ENCODE measurements at regions not wholly inside any gene's neighbourhood (a gene's known extent, or its start where the extent isn't known, plus 50 kb on each side); places are given as distances from the start of the nearest gene placed in this dataset.

DNA sequence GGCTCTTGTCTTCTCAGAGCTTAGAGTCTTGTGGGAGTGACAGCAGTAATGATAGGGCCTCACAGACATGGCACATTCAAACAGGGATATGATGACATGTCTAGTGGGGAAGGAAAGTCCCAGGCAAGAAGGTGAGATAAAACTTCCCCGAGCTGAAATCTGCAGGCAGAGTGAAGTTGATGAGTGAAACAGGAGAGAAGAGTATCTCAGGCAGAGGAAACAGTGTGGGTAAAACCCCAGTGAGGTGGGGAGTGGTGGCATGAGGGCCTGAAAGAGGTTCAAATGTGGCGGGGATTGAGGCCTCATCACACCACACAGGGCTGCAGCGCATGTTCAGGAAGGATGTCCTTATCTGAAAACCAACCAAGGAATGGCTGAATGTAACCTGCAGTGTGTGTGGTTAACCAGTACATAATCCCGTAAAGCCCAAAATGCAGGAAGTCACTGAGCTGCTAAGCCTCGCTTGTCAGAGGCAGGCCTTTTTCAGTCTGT is 153.8 kb upstream of the E2F8 start:
- WGBS (ENCODE audit: insufficient coverage, low lambda C conversion rate): 67% methylated on average over 1 of the region's 5 CpGs
- DNase-seq: no peak

DNA sequence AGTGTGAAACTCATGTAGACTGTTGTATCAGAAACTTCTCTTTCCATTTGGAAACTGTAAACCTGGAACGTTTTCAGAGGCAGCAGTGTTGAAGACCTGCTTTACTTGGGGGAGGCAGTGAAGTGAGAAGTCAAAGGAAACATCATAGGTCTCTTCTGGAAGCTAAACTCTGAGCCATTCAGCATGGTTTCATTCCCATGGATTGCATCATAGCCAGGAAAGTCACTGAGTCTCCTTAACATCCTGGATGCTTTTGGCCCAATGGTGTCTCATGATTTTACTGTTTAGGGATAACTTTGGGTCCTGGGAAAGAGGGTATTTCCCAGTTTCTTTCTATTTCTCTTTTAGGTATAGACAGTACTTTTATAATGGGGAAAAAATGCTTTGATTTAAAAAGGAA is 153.2 kb upstream of the E2F8 start:
- Histone ChIP-seq H3K27me3 (ENCODE audit: control insufficient read depth, insufficient read depth, low read length) (peaks cover 5% of the 10 kb centered on the region), H3K36me3 (ENCODE audit: control insufficient read depth, insufficient read depth, low read length) (no peaks in the 10 kb centered on the region), H3K4me3 (ENCODE audit: low read length) (no peak overlapping the region), H3K9me3 (ENCODE audit: control insufficient read depth, low read depth, low read length) (no peaks in the 10 kb centered on the region), H3K4me1 (ENCODE audit: control insufficient read depth, insufficient read depth, low read length) (no peaks in the 10 kb centered on the region), H3K27ac (ENCODE audit: low read length) (no peak overlapping the region)
- no CpG with 5 or more reads among the region's 1 CpG for WGBS (ENCODE audit: insufficient coverage, low lambda C conversion rate)
- no peak for DNase-seq

More for the DNA sequence above, 153.8 kb upstream of the E2F8 start:
- H3K9me3 ChIP-seq (ENCODE audit: control insufficient read depth, low read depth, low read length): no peaks in the 10 kb centered on the region
- peaks cover 5% of the 10 kb centered on the region for H3K27me3 ChIP-seq (ENCODE audit: control insufficient read depth, insufficient read depth, low read length)
- H3K36me3 ChIP-seq (ENCODE audit: control insufficient read depth, insufficient read depth, low read length): no peaks in the 10 kb centered on the region
- no peak overlapping the region for H3K4me3 ChIP-seq (ENCODE audit: low read length)
- H3K4me1 ChIP-seq (ENCODE audit: control insufficient read depth, insufficient read depth, low read length): no peaks in the 10 kb centered on the region
- H3K27ac ChIP-seq (ENCODE audit: low read length): no peak overlapping the region

DNA sequence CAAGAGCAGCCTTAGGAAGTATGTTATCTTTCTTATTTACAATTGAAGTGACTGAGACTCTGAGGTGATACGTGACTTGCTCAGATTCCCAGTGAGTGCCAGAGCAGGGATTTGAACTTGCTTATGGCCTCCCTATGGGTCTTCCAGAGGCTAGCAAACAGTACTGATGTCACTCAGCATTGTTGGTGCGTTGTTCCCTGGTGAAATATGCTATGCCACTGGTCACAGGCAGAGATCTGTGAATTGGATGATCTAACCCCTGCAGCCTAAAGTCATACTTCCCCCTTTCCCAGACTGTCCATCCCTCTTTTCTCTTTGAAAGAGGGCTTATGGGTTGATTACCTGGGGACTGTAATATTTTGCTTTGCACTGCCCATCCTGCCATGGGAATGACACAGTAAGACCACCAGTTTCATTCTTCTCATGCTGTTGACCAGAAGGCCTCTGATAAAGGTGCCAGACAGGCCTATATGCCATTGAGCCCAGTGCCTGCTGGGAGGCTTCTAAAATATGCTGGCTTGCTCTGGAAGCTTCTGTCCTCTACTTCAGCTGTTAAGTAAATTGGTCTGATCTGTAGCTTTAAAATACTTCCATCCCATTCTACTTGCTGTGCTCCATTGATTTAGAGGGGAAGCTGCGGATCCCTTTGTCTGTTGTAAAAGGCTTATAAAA is 152.2 kb upstream of the E2F8 start:
- peaks cover 5% of the 10 kb centered on the region for H3K27me3 ChIP-seq (ENCODE audit: control insufficient read depth, insufficient read depth, low read length)
- H3K4me3 ChIP-seq (ENCODE audit: low read length): no peak overlapping the region
- no peak overlapping the region for H3K27ac ChIP-seq (ENCODE audit: low read length)
- no peaks in the 10 kb centered on the region for H3K9me3 ChIP-seq (ENCODE audit: control insufficient read depth, low read depth, low read length)
- DNase-seq: no peak
- H3K4me1 ChIP-seq (ENCODE audit: control insufficient read depth, insufficient read depth, low read length): no peaks in the 10 kb centered on the region
- 83% methylated on average over 1 of the region's 3 CpGs for WGBS (ENCODE audit: insufficient coverage, low lambda C conversion rate)
- H3K36me3 ChIP-seq (ENCODE audit: control insufficient read depth, insufficient read depth, low read length): no peaks in the 10 kb centered on the region

DNA sequence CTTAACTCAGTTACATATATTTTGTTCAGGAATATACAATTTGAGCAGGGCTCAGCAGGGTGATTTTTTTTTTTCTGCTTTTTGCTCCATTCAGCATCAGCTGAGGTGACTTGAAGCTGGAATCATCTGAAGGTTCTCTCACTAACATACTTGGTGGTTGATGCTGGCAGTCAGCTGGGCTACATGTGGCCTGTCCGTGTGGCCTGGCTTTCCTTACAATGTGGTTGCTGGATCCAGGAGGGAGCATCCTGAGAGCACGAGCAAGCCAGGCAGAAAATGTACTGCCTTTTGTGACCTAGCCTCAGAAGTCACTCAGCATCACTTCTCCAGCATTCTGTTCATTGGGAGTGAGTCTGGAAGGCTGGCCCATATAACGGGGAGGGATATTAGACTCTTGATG is 151.6 kb upstream of the E2F8 start:
- H3K27ac ChIP-seq (ENCODE audit: low read length): no peak overlapping the region
- no peak for DNase-seq
- WGBS (ENCODE audit: insufficient coverage, low lambda C conversion rate): no CpG with 5 or more reads among the region's 3 CpGs
- no peaks in the 10 kb centered on the region for H3K36me3 ChIP-seq (ENCODE audit: control insufficient read depth, insufficient read depth, low read length)
- no peak overlapping the region for H3K4me3 ChIP-seq (ENCODE audit: low read length)
- peaks cover 5% of the 10 kb centered on the region for H3K27me3 ChIP-seq (ENCODE audit: control insufficient read depth, insufficient read depth, low read length)
- no peaks in the 10 kb centered on the region for H3K9me3 ChIP-seq (ENCODE audit: control insufficient read depth, low read depth, low read length)
- H3K4me1 ChIP-seq (ENCODE audit: control insufficient read depth, insufficient read depth, low read length): no peaks in the 10 kb centered on the region

DNA sequence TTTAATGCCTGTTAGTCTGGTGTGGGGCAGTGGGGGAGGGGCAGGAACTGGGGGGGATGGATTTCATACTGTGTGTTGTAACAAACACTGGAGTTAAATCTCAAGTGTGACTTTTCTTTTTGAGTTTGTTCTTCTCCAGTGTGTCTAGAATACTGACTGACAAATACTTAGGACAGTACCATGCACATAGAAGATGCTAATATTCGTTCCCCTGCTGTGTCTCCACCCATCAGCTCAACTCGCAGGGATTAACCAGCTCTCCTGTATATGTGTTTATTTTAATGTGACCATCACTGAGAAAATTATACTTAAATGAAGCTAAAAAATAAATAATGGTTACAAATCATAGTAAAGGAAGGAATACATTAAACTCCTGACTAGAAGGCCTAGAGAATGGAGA is 150.9 kb upstream of the E2F8 start:
- no peaks in the 10 kb centered on the region for H3K9me3 ChIP-seq (ENCODE audit: control insufficient read depth, low read depth, low read length)
- H3K36me3 ChIP-seq (ENCODE audit: control insufficient read depth, insufficient read depth, low read length): no peaks in the 10 kb centered on the region
- no peaks in the 10 kb centered on the region for H3K4me1 ChIP-seq (ENCODE audit: control insufficient read depth, insufficient read depth, low read length)
- H3K27me3 ChIP-seq (ENCODE audit: control insufficient read depth, insufficient read depth, low read length): peaks cover 5% of the 10 kb centered on the region
- DNase-seq: no peak
- WGBS (ENCODE audit: insufficient coverage, low lambda C conversion rate): 22% methylated on average over 1 of the region's 2 CpGs
- H3K27ac ChIP-seq (ENCODE audit: low read length): no peak overlapping the region
- no peak overlapping the region for H3K4me3 ChIP-seq (ENCODE audit: low read length)

DNA sequence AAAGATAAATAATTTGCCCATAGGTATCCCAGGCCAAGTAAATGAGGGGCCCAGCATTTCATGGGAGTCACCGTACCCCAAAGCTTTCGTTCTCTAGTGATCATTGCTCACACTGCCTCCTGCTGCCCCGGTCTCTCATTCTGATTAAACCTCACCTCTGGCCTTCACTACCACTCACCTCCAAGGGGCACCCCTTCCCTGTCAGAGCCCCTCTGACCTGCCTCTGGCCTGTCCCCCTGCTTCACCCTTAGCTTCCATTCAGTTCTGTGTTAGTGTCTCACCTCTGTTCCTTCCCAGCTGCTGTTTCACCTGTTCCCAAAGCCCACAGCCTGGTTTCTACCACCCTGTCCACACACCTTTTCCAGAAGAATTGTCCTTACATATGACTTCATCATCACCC is 150.3 kb upstream of the E2F8 start:
- H3K27me3 ChIP-seq (ENCODE audit: control insufficient read depth, insufficient read depth, low read length): no peaks in the 10 kb centered on the region
- WGBS (ENCODE audit: insufficient coverage, low lambda C conversion rate): no CpG with 5 or more reads among the region's 3 CpGs
- no peak overlapping the region for H3K4me3 ChIP-seq (ENCODE audit: low read length)
- no peaks in the 10 kb centered on the region for H3K4me1 ChIP-seq (ENCODE audit: control insufficient read depth, insufficient read depth, low read length)
- H3K9me3 ChIP-seq (ENCODE audit: control insufficient read depth, low read depth, low read length): no peaks in the 10 kb centered on the region
- H3K27ac ChIP-seq (ENCODE audit: low read length): no peak overlapping the region
- no peak for DNase-seq
- no peaks in the 10 kb centered on the region for H3K36me3 ChIP-seq (ENCODE audit: control insufficient read depth, insufficient read depth, low read length)

DNA sequence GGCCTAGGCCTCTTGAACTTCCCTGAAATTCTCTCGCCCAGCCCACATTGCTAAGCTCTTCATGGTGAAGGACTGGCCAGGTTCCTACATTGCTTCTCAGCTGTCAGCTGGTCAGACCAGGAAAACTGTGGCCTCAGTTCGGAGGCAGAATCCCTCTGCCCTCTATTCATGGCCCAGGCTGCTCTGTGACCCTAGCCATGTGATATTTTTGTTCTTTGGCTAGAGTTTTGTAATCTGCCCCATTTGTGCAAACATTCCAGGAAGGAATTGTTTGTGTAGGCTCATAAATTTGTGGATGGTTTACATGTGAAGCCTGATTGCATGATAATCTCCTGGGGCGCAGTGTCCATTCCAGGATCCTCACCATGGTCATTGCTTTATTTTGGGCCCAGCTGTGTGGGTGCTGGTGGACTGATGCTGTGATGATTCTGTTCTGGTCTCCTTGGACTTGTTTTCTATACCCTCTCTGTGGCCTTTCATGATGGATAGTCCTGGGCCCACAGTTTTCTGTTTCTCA is 149.1 kb upstream of the E2F8 start:
- H3K36me3 ChIP-seq (ENCODE audit: control insufficient read depth, insufficient read depth, low read length): no peaks in the 10 kb centered on the region
- no peak overlapping the region for H3K27ac ChIP-seq (ENCODE audit: low read length)
- no peaks in the 10 kb centered on the region for H3K9me3 ChIP-seq (ENCODE audit: control insufficient read depth, low read depth, low read length)
- no peaks in the 10 kb centered on the region for H3K4me1 ChIP-seq (ENCODE audit: control insufficient read depth, insufficient read depth, low read length)
- H3K4me3 ChIP-seq (ENCODE audit: low read length): no peak overlapping the region
- WGBS (ENCODE audit: insufficient coverage, low lambda C conversion rate): no CpG with 5 or more reads among the region's 3 CpGs
- DNase-seq: no peak
- H3K27me3 ChIP-seq (ENCODE audit: control insufficient read depth, insufficient read depth, low read length): no peaks in the 10 kb centered on the region

DNA sequence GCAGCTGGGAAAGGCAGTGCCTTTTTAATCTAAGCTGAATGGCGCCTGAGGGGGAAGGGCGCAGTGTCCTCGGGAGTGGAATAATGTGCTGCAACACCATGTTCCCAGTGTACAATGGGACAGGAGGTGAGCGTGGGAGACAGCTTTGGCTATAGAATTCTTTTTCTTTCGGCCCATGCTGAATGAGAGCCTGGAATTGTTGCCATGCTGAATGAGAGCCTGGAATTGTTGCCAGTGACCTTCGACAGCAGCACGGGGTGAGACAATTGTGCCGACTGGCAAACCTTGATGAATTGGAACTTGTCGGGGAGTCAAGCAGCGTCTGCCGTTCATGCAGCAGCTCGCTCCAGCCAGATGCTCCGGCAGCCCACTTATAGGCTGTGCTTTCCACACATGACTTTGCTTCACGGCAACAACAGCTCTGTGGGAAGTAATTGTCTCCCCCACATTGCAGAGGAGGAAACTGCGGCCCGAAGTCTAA is 141.4 kb upstream of the E2F8 start:
- Histone ChIP-seq H3K36me3 (ENCODE audit: control insufficient read depth, insufficient read depth, low read length) (no peaks in the 10 kb centered on the region), H3K4me1 (ENCODE audit: control insufficient read depth, insufficient read depth, low read length) (no peaks in the 10 kb centered on the region), H3K4me3 (ENCODE audit: low read length) (no peak overlapping the region), H3K27me3 (ENCODE audit: control insufficient read depth, insufficient read depth, low read length) (peaks cover 32% of the 10 kb centered on the region), H3K27ac (ENCODE audit: low read length) (no peak overlapping the region), H3K9me3 (ENCODE audit: control insufficient read depth, low read depth, low read length) (no peaks in the 10 kb centered on the region)
- no peak for DNase-seq
- 80% methylated on average over 1 of the region's 16 CpGs for WGBS (ENCODE audit: insufficient coverage, low lambda C conversion rate)

DNA sequence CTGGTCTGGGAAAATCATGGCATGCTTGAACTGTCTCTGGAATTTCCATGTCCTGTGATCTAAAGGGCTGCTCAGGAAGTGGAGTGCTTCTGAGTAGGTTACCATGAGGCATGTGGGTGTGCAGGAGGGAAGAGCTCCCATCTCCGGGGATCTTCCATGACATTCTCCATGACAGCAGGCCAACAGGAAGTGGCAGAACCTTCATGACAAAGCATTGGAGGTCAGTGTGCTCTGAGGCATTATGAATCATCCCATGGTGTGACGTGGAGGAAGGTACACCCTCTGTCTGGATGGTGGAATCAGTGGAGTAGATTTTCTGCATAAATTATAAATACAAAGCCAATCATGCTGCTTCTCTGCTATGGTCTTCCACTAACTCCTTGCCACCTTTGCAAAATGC is 139.6 kb upstream of the E2F8 start:
- H3K36me3 ChIP-seq (ENCODE audit: control insufficient read depth, insufficient read depth, low read length): no peaks in the 10 kb centered on the region
- H3K27me3 ChIP-seq (ENCODE audit: control insufficient read depth, insufficient read depth, low read length): peaks cover 37% of the 10 kb centered on the region
- no peaks in the 10 kb centered on the region for H3K9me3 ChIP-seq (ENCODE audit: control insufficient read depth, low read depth, low read length)
- H3K27ac ChIP-seq (ENCODE audit: low read length): no peak overlapping the region
- H3K4me3 ChIP-seq (ENCODE audit: low read length): no peak overlapping the region
- no peak for DNase-seq
- no peaks in the 10 kb centered on the region for H3K4me1 ChIP-seq (ENCODE audit: control insufficient read depth, insufficient read depth, low read length)
- WGBS (ENCODE audit: insufficient coverage, low lambda C conversion rate): no CpG with 5 or more reads among the region's 2 CpGs

DNA sequence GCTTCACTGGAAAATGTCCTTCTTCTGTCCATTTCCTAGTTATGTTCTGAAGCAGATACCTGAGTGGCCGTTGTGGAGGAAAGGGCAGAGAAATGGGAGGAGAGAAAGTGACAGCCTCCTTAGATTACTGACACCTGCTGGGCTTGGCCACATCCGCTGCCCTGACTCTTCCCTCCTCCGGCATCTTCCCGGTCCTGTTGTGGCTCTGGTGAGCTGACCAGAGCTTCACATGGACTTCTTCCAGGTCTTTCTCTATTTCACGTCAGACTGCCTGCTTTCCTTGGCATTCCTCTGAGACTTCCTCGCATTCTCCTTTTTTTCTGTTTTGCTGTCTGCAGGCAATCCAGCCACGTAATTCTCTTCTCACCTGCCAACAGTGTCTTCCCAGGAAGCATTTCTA is 138.7 kb upstream of the E2F8 start:
- no peak for DNase-seq
- WGBS (ENCODE audit: insufficient coverage, low lambda C conversion rate): 48% methylated on average over 5 of the region's 7 CpGs
- Histone ChIP-seq H3K4me3 (ENCODE audit: low read length) (no peak overlapping the region), H3K36me3 (ENCODE audit: control insufficient read depth, insufficient read depth, low read length) (no peaks in the 10 kb centered on the region), H3K4me1 (ENCODE audit: control insufficient read depth, insufficient read depth, low read length) (no peaks in the 10 kb centered on the region), H3K27me3 (ENCODE audit: control insufficient read depth, insufficient read depth, low read length) (peaks cover 37% of the 10 kb centered on the region), H3K27ac (ENCODE audit: low read length) (no peak overlapping the region), H3K9me3 (ENCODE audit: control insufficient read depth, low read depth, low read length) (no peaks in the 10 kb centered on the region)

DNA sequence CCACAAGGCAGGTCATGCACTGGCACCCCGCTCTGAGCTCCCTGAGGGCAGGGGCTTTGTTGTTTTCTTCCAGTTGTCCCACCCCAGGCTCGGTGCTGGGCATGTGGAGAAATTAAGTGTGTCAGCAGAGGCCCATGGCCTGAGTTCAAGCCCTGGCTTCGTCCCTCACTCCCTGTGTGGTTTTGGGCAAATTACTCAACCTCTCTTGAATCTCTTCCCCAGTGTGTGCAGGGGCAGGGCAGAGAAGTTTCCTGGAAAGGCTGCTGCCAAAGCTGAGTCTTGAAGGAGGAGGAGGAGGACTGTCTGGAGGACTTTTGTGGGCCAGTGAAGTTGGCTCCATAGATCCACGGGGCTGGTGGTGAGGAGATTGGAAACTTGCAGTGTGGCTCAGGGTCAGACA is 138.1 kb upstream of the E2F8 start:
- H3K9me3 ChIP-seq (ENCODE audit: control insufficient read depth, low read depth, low read length): no peaks in the 10 kb centered on the region
- H3K4me3 ChIP-seq (ENCODE audit: low read length): no peak overlapping the region
- no peaks in the 10 kb centered on the region for H3K36me3 ChIP-seq (ENCODE audit: control insufficient read depth, insufficient read depth, low read length)
- no CpG with 5 or more reads among the region's 4 CpGs for WGBS (ENCODE audit: insufficient coverage, low lambda C conversion rate)
- DNase-seq: no peak
- H3K27me3 ChIP-seq (ENCODE audit: control insufficient read depth, insufficient read depth, low read length): peaks cover 37% of the 10 kb centered on the region
- no peaks in the 10 kb centered on the region for H3K4me1 ChIP-seq (ENCODE audit: control insufficient read depth, insufficient read depth, low read length)
- H3K27ac ChIP-seq (ENCODE audit: low read length): no peak overlapping the region

Data from large intestine (tissue), 3 donors.